Left ventricle myocardium inferior (tissue), 1 donor: ENCODE measurements at regions not wholly inside any gene's neighbourhood (a gene's known extent, or its start where the extent isn't known, plus 50 kb on each side); places are given as distances from the start of the nearest gene placed in this dataset.

Source experiments
- DNase-seq: peaks from one replicate; pipeline ENCODE4 v3.0.0-alpha.2; 2020
- H3K27ac ChIP-seq: fragments of 200-600 bp; replicated peaks from 2 replicates; pipeline ENCODE4 v1.8.0; 2021
- H3K27me3 ChIP-seq: fragments of 200-600 bp; 2 replicates; pipeline ENCODE4 v1.8.0; 2021; ENCODE audit warnings: low read depth
- H3K36me3 ChIP-seq: fragments of 200-600 bp; 2 replicates; pipeline ENCODE4 v1.8.0; 2021
- H3K4me1 ChIP-seq: fragments of 200-600 bp; 2 replicates; pipeline ENCODE4 v1.8.0; 2021
- H3K4me3 ChIP-seq: fragments of 200-600 bp; 2 replicates; pipeline ENCODE4 v1.8.0; 2021; ENCODE audit warnings: mild to moderate bottlenecking, moderate library complexity
- H3K9me3 ChIP-seq: fragments of 200-600 bp; replicated peaks from 2 replicates; pipeline ENCODE4 v1.8.0; 2021
- intact Hi-C: fragments of 100-400 bp; cut with micrococcal nuclease; formaldehyde crosslinking; loops from one replicate; pipeline ENCODE4 v1.11.0; 2022
- TF ChIP-seq, protein P1 (sequence below): fragments of 200-600 bp; IDR thresholded peaks from 2 replicates; pipeline ENCODE4 v1.8.0; 2021; ENCODE audit warnings: antibody characterized with exemption, mild to moderate bottlenecking, borderline replicate concordance
- donor health status: DM: no; HTN: yes; CAD: no; lungs with severe emphysema.

DNA sequence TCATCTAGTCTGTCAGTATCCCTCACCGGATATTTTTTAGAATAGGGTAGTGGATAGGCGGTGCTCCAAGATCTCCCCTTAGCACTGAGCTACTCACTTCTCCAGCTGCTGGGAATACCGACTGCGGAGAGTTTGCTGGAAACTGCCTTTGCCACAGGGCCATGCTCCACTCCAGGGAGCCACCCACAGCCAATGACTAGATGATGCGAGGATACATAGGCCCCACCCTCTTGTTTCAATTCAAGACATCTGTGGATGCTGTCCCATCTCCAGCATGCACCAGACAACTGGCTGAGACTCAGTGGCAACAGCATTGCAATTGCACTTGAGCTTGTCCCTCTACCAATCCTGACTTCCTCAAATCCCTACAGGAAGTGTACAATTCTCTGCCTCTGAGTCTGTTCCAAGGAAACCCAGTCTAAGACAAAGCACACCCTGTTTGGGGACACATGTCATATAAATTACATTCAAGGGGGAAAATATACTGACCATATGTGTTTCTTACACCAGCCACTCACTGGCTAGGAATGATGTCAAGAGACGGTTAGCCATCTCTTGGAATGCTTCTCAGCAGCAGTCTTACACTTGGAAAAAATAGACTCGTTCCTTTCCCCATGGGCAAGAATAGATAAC is 312.6 kb upstream of the KIF2A start:
- TF ChIP-seq, protein P1, sequence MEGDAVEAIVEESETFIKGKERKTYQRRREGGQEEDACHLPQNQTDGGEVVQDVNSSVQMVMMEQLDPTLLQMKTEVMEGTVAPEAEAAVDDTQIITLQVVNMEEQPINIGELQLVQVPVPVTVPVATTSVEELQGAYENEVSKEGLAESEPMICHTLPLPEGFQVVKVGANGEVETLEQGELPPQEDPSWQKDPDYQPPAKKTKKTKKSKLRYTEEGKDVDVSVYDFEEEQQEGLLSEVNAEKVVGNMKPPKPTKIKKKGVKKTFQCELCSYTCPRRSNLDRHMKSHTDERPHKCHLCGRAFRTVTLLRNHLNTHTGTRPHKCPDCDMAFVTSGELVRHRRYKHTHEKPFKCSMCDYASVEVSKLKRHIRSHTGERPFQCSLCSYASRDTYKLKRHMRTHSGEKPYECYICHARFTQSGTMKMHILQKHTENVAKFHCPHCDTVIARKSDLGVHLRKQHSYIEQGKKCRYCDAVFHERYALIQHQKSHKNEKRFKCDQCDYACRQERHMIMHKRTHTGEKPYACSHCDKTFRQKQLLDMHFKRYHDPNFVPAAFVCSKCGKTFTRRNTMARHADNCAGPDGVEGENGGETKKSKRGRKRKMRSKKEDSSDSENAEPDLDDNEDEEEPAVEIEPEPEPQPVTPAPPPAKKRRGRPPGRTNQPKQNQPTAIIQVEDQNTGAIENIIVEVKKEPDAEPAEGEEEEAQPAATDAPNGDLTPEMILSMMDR, result no peak
- intact Hi-C loops, result no loop called here
- H3K27ac ChIP-seq, result no peak overlapping the region
- H3K36me3 ChIP-seq, result no peaks in the 10 kb centered on the region
- no peak for DNase-seq
- H3K4me3 ChIP-seq, result no peak overlapping the region
- H3K4me1 ChIP-seq, result no peaks in the 10 kb centered on the region
- H3K27me3 ChIP-seq, result peaks cover 8% of the 10 kb centered on the region
- no peaks in the 10 kb centered on the region for H3K9me3 ChIP-seq

DNA sequence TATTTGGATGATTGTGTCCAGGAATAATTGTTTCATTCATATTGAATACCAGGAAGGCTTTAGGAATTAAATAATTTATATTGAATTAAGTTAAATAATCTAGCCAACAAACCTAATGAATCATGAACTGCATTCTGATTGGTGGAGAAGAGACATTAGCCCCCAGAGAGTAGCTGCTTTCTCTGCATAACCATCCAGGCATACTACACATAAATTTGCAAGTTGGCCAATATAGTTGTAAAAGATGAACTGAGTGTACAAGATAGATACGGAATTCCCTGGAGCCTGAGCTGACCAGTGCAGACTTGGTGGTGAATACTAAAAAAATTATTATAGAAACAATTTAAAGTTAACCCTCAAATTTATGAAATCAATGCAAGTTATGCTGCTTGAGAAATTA is 311.8 kb upstream of the KIF2A start:
- H3K36me3 ChIP-seq, result no peaks in the 10 kb centered on the region
- intact Hi-C loops, result no loop called here
- H3K4me3 ChIP-seq, result no peak overlapping the region
- no peak overlapping the region for H3K27ac ChIP-seq
- H3K9me3 ChIP-seq, result no peaks in the 10 kb centered on the region
- H3K4me1 ChIP-seq, result no peaks in the 10 kb centered on the region
- H3K27me3 ChIP-seq, result peaks cover 8% of the 10 kb centered on the region
- TF ChIP-seq, protein P1, result no peak
- no peak for DNase-seq

DNA sequence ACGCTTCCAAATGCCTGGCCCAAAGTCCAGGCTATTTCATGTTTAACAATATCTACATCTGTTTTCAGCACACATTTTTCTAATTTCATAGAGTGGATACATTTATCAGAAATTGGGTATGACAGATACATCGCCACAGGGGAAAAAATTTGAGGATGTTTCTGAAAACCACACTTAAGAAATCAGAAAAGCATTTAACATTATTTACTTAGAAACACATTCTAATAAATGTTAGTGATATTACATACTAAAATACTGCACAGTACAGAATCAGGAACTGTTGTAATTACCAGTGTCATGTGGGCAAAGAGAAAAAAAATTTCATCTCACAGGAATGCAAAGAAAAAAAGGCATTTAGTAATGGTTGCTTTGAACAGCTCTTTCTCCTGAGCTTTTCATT is 310.5 kb upstream of the KIF2A start:
- no peak for DNase-seq
- TF ChIP-seq, protein P1, result no peak
- intact Hi-C loops, result no loop called here

DNA sequence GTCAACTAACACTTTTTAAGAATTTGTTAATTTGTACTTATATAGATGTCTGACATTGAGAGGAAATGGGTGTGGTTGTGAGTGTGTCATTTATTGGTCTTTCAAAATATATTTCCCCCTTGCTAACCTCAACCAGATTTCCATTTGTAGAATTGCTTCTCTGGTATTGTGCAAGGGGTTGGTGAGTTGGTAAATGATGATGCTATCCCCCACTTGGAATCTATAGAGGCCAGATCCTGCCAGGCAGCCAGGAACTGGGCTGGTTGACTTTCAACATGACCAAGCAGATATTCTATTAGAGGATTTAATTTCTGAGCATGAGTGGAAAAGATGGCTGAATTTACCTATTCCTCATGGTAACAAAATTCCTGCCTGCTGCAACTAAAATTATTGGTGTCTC is 306.6 kb upstream of the KIF2A start:
- H3K27me3 ChIP-seq, result peaks cover 4% of the 10 kb centered on the region
- no peaks in the 10 kb centered on the region for H3K36me3 ChIP-seq
- DNase-seq, result no peak
- no peak overlapping the region for H3K27ac ChIP-seq
- no peaks in the 10 kb centered on the region for H3K4me1 ChIP-seq
- intact Hi-C loops, result no loop called here
- TF ChIP-seq, protein P1, result no peak
- no peak overlapping the region for H3K4me3 ChIP-seq
- H3K9me3 ChIP-seq, result no peaks in the 10 kb centered on the region

More for the DNA sequence above, 310.5 kb upstream of the KIF2A start:
- H3K9me3 ChIP-seq, result no peaks in the 10 kb centered on the region
- H3K27me3 ChIP-seq, result peaks cover 4% of the 10 kb centered on the region
- H3K27ac ChIP-seq, result no peak overlapping the region
- no peaks in the 10 kb centered on the region for H3K4me1 ChIP-seq
- H3K4me3 ChIP-seq, result no peak overlapping the region
- no peaks in the 10 kb centered on the region for H3K36me3 ChIP-seq

DNA sequence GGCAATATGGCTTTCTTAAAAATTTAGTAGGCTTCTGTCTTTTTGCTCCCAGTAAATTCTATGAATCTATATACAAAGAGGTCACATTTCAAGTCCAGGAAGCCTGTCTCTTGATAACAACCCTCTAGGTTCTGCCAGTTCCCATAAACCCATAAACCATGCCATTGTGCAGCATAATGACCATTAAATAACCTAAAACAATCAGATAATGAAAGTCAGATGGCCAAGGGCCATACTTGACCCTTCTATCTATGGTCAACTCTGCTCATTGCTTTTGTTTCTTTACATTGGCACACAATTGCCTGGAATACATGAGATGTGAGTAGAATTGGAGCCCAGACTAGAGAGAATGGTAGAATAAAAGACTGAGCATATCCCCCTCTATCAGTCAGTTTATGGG is 305.4 kb upstream of the KIF2A start:
- Histone ChIP-seq H3K27ac (no peak overlapping the region), H3K4me1 (no peaks in the 10 kb centered on the region), H3K27me3 (peaks cover 9% of the 10 kb centered on the region), H3K4me3 (no peak overlapping the region), H3K9me3 (no peaks in the 10 kb centered on the region), H3K36me3 (no peaks in the 10 kb centered on the region)
- no peak for DNase-seq
- intact Hi-C loops, result no loop called here
- TF ChIP-seq, protein P1, result no peak
